GM19043 (cell line): ENCODE measurements at regions not wholly inside any gene's neighbourhood (a gene's known extent, or its start where the extent isn't known, plus 50 kb on each side); places are given as distances from the start of the nearest gene placed in this dataset.
"Not testable (repeated sequence)": the region's sequence is repeated elsewhere in the genome, so short reads cannot be mapped to it uniquely, and the experiment has no call there.

Experiments
- ATAC-seq: cut with Tn5 transposase; IDR thresholded peaks from one replicate; pipeline ENCODE4 v1.9.1; 2021; ENCODE audit warnings: low read depth; ENCODE audit not compliant: unreplicated experiment

- no peak for ATAC-seq
These were observed 90.1 kb downstream of the SREK1 start for GRCh38 chr5:66234241-66234640.

- no peak for ATAC-seq
These were observed 94.3 kb downstream of the SREK1 start for GRCh38 chr5:66238435-66238834.

GRCh38 chr5:66239034-66239433, 94.9 kb downstream of the SREK1 start:
- ATAC-seq, result no peak

- ATAC-seq, result no peak
These were observed 97.2 kb downstream of the SREK1 start for GRCh38 chr5:66241136-66241825.

GRCh38 chr5:66242050-66242715, 98.1 kb downstream of the SREK1 start:
- no peak for ATAC-seq

- ATAC-seq, result no peak
These were observed 102.5 kb downstream of the SREK1 start for GRCh38 chr5:66246608-66247007.

GRCh38 chr5:66247176-66247960, 103.3 kb downstream of the SREK1 start:
- no peak for ATAC-seq

GRCh38 chr5:66248874-66249273, 104.8 kb downstream of the SREK1 start:
- ATAC-seq, result no peak

GRCh38 chr5:66249920-66250319, 105.8 kb downstream of the SREK1 start:
- no peak for ATAC-seq

- no peak for ATAC-seq
These were observed 108.7 kb downstream of the SREK1 start for GRCh38 chr5:66252849-66253248.

GRCh38 chr5:66255714-66256113, 111.6 kb downstream of the SREK1 start:
- no peak for ATAC-seq

GRCh38 chr5:66273121-66273520, 129.0 kb downstream of the SREK1 start:
- ATAC-seq, result no peak

GRCh38 chr5:66276986-66277385, 132.9 kb downstream of the SREK1 start:
- ATAC-seq, result no peak

- no peak for ATAC-seq
These were observed 133.9 kb downstream of the SREK1 start for GRCh38 chr5:66277981-66278380.

GRCh38 chr5:66281294-66281693, 137.2 kb downstream of the SREK1 start:
- ATAC-seq, result no peak

GRCh38 chr5:66284588-66285342, 140.7 kb downstream of the SREK1 start:
- ATAC-seq, result no peak

GRCh38 chr5:66285343-66285922, 141.3 kb downstream of the SREK1 start:
- ATAC-seq, result no peak

GRCh38 chr5:66291771-66292170, 147.7 kb downstream of the SREK1 start:
- no peak for ATAC-seq

- ATAC-seq, result not testable (repeated sequence)
These were observed 149.8 kb downstream of the SREK1 start for GRCh38 chr5:66293851-66294250.

GRCh38 chr5:66299463-66299862, 155.4 kb downstream of the SREK1 start:
- ATAC-seq, result no peak
